ENCODE measurements at regions not wholly inside any gene's neighbourhood (a gene's known extent, or its start where the extent isn't known, plus 50 kb on each side); places are given as distances from the start of the nearest gene placed in this dataset.
"Not testable (repeated sequence)": the region's sequence is repeated elsewhere in the genome, so short reads cannot be mapped to it uniquely, and the experiment has no call there.

DNA sequence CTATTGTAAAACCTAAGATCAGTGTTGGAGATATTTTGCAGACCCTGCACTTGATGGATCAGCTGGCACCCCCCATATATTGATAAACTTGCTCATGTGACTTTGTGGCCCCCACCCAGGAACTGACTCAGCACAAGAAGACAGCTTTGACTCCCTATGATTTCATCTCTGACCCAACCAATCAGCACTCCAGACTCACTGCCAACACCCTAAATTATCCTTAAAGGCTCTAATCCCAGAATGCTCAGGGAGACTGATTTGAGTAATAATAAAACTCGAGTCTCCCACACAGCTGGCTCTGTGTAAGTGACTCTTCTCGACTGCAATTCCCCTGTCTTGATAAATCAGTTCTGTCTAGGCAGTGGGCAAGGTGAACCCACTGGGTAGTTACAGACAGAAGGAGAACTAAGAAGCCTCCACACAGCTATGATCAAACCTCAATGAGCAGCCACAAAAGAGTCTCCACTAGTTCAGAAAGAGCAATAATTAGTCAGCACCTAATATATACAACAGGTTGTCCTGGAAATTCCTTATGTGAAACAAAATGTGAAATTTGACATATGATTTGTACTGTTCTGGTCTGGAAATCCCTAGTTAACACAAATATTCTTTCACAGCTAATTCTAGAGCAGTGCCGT is 52.2 kb downstream of the ACTL7B start:
- DNase-seq, result no peak

- no peak for DNase-seq
These were observed 52.8 kb downstream of the ACTL7B start for GRCh38 chr9:108802967-108803366.

GRCh38 chr9:108801949-108802348 is 53.8 kb downstream of the ACTL7B start:
- DNase-seq, result no peak

- DNase-seq, result no peak
These were observed 55.1 kb downstream of the ACTL7B start for GRCh38 chr9:108800632-108801099.

DNA sequence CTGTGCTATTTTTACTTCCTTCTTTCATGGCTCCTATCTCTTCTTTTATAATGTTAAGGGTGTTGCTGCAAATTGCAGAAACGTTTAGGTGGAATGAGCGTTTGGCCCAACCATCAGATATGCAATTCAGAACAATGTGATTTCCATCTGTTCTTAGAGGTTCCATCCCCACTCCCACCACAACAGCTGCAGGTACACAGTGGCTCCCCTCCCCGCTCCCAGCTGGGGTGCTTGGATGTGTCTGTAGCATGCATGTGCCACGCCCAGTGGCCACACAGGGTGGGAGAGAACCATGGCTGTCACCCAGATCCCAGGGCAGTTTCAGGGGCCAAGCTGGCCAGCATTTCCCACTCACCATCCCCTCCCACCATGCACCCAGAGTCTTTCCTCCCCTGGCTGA is 62.2 kb downstream of the ACTL7B start:
- DNase-seq, result no peak

DNA sequence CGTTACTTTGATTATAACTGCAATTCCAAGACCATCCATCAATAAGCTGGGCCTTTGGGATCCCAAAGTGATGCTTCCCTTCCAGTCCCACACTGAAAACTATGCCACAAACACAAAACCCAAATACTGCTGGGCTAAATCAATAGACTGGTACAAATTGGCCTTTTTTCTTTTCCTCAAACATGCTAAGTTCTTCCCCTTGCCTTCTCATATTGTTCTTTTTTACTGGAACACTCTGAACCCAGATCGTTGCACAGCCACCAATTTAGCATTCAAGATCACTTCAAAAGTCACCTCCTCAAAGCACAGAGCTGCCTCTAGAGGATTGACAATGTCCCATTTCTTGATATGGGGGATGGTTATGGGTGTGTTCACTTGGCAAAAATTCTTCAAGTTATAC is 66.0 kb downstream of the ACTL7B start:
- no peak for DNase-seq

- no peak for DNase-seq
These were observed 68.1 kb downstream of the ACTL7B start for GRCh38 chr9:108787690-108788048.

GRCh38 chr9:108786901-108787689 is 68.7 kb downstream of the ACTL7B start:
- DNase-seq, result peak; percentile 81

- DNase-seq, result no peak
These were observed 69.5 kb downstream of the ACTL7B start for GRCh38 chr9:108786322-108786721.

DNA sequence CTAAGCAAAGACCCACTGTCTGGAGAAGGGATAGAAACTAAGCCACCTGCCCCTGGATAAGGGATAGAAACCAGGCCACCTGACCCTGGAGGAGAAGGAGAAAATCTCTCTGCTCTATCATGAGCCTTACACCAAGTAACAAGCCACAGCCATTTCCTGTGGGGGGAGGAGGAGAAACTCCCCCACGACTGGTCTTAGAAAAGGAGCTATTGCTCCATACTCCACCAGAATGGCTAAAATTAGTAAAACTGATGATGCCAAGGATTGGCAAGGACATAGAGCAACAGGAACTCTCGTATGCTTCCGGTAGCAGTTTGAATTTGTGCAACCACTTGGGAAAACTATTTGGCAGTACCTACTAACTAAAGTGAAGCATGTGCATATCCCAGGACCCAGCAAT is 70.8 kb downstream of the ACTL7B start:
- DNase-seq, result peak; percentile 74

DNA sequence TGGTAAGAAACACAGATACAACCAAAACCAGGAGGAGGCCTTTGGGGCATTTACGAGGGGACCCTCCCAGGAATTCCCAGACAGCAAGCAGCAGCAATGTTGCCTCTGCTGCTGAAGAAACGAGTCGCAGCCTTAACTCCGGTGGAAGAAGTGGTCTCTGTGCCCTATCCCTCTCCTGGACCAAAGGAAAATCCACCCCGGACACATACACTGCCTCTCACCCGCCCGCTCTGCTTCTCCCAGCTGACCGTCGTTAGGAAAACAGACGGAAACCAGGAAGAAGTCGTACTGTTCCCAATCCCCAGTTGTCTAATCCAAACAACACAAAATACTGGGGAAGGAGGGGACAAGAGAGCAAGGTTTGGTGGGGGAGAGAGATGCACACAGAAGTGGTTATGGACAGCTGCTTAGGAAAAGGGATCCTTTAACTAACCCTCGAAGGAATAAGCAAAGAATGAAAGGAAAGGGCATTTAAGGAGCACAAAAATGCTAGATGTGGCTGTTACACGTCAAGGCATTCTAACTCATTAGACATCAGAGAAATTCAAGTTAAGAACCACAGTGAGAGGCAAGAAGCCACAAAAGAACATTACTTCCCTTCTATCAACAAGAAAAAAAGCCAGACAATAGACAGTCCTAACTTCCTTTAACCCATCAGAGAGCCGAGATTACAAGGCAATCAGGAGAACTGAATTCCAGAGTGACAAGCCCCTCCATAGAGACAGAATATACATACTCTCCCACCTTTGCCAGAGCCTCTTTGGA is 71.9 kb downstream of the ACTL7B start:
- peak; percentile 17 for DNase-seq

DNA sequence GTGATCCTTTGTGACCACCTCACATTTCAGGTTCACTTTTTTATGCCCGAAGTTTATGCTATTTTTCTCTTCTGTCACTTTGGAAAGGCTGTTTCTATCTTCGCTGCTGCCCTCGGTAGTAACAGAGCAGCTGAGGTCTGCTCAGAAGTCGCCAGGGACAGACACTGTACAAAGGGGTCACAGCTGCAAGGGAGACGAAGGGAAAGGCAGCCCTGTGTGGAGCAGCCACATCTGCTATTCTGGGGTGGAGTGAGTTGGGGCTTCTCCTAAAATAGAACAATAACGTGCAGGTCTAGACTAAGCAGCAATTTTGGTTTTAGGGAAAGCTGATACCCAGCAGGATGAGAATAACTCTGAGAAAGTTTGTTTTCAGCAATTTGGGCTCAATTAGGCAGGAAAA is 72.5 kb downstream of the ACTL7B start:
- DNase-seq, result no peak

- no peak for DNase-seq
These were observed 74.6 kb downstream of the ACTL7B start for GRCh38 chr9:108780942-108781734.

GRCh38 chr9:108779551-108780325 is 76.0 kb downstream of the ACTL7B start:
- DNase-seq, result no peak

GRCh38 chr9:108776920-108777639 is 78.7 kb downstream of the ACTL7B start:
- peak; percentile 27 for DNase-seq

DNA sequence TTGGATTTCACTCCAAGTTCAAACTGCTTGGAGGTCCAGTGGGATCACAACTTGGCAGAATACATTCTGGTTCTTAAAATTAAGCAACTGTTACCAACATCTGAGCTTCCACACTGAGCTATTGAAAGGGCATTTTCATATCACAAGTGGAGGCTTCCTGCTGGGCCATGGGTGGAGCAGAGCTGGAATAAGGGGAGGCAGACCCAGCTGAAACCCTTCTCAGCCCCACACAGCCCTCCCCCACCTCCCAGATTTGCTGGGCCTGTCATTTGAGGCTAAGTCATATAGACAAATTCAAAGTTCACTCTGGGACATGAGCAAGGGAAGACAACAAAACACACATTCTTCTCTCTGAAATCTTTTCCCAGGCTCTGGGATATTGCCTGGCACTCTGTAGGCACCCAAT is 79.9 kb downstream of the ACTL7B start:
- DNase-seq, result no peak

DNA sequence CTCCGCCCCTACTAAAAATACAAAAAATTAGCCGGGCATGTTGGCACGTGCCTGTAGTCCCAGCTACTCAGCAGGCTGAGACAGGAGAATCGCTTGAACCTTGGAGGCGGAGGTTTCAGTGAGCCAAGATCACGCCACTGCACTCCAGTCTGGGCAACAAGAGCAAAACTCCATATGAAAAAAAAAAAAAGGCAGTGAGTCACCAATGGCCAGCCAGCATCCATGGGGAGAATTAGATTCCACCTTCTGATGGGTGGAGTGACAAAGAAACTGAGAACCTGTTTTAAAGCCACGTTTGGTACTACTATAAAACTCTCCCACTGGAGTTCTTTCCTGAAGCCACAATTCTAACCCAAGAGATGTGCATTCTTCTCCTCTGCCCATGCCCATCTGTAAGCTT is 81.7 kb downstream of the ACTL7B start:
- not testable (repeated sequence) for DNase-seq

GRCh38 chr9:108772301-108772894 is 83.4 kb downstream of the ACTL7B start:
- DNase-seq, result no peak

DNA sequence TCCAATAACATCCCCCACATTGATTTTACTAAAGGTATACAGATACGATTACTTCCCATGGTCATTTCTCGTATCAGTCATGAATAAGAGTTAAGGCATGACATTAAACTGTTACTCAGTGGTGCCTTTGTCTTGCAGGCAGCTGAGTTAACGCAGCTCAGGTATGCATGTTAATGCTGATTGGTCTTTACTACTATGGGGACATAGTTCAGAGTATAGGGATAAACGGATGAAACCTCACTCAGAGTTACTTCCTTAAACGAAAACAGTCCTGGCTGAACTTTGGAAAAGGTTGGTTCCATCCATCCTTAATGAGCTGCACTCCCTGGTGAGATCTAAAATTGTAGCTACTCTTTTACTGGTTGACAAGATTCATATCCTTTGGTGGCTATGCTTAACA is 87.0 kb downstream of the ACTL7B start:
- no peak for DNase-seq

DNA sequence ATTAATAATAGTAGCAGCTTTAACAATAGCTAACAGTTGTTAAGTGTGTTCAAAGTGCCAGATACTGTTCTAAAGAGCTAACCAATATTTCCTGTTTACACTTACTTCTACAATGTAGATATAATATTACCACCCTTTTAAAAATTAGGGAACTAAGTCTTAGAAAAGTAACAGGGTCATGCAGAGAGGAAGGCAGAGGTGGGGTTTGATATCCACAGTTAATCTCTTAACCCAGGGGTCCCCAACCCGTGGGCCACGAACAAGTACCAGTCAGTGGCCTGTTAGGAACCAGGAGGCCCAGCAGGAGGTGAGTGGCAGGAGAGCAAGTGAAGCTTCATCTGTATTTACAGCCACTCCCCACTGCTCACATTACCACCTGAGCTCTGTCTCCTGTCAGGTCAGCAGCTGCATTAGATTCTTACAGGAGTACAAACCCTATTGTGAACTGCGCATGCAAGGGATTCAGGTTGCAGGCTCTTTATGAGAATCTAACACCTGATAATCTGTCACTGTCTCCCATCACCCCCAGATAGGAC is 89.1 kb downstream of the ACTL7B start:
- DNase-seq, result no peak
